Gastrocnemius medialis (tissue), 4 donors: ENCODE measurements at regions not wholly inside any gene's neighbourhood (a gene's known extent, or its start where the extent isn't known, plus 50 kb on each side); places are given as distances from the start of the nearest gene placed in this dataset.
A peak's percentile ranks its signal among the peaks of the same experiment; 100 is the strongest.

ENCODE experiments used
- ATAC-seq, 2 donors: fragments of 150-250 bp; one replicate each; pipeline ENCODE4 v1.9.1; 2016
- DNase-seq, 2 donors: peaks; one replicate each; pipeline ENCODE4 v3.0.0-alpha.2; 2019
- H3K27ac ChIP-seq, 4 donors: fragments of 200-600 bp; sonication (generic); 1 replicate in 1 of 4; 2 replicates in 3 of 4; pipeline ENCODE4 v1.5.1; 2016 to 2018; ENCODE audit warnings: mild to moderate bottlenecking in 2 of 4, moderate library complexity in 1 of 4
- H3K27me3 ChIP-seq, 3 donors: fragments of 200-600 bp; sonication (generic) in 2 of 3; 1 replicate in 1 of 3; 2 replicates in 2 of 3; pipeline versions ENCODE4 v1.5.1 to v1.6.0; 2016 to 2019; ENCODE audit warnings: mild to moderate bottlenecking in 1 of 3, moderate library complexity in 1 of 3
- H3K36me3 ChIP-seq, 2 donors: fragments of 200-600 bp; sonication (generic) in 1 of 2; one replicate each; pipeline ENCODE4 v1.5.1; 2017 to 2018
- H3K4me1 ChIP-seq, 2 donors: fragments of 200-600 bp; sonication (generic) in 1 of 2; one replicate each; pipeline ENCODE4 v1.5.1; 2016 to 2017; ENCODE audit warnings: mild to moderate bottlenecking in 2 of 2
- H3K4me3 ChIP-seq, 4 donors: fragments of 200-600 bp; sonication (generic) in 3 of 4; 1 replicate in 1 of 4; 2 replicates in 3 of 4; pipeline ENCODE4 v1.5.1; 2016 to 2019; ENCODE audit warnings: mild to moderate bottlenecking in 2 of 4
- H3K9me3 ChIP-seq, 3 donors: fragments of 200-600 bp; sonication (generic) in 2 of 3; 1 replicate in 1 of 3; 2 replicates in 2 of 3; pipeline ENCODE4 v1.5.1; 2016 to 2019
- CTCF ChIP-seq, 5 experiments: fragments of 450-650 bp in 3 of 5; fragments of 200-600 bp in 2 of 5; sonication (generic) in 2 of 5; IDR thresholded peaks in 4 of 5; conservative IDR thresholded peaks in 1 of 5; 1 replicate in 4 of 5; 2 replicates in 1 of 5; pipeline ENCODE4 v1.5.1; 2016 to 2019; ENCODE audit warnings: antibody characterized with exemption in 5 of 5, mild to moderate bottlenecking in 3 of 5, moderate library complexity in 3 of 5
- POLR2A ChIP-seq, 2 donors: fragments of 450-650 bp; IDR thresholded peaks; one replicate each; pipeline ENCODE4 v1.6.1; 2017; ENCODE audit warnings: antibody characterized with exemption in 2 of 2, mild to moderate bottlenecking in 2 of 2, moderate library complexity in 2 of 2
- in situ Hi-C, 4 donors: fragments of 200-750 bp; cut with MboI; loops; one replicate each; pipeline versions ENCODE4 v1.15.0 to v1.8.0; 2017; ENCODE audit warnings: low sequenced_read_pairs in 4 of 4
- intact Hi-C: fragments of 100-400 bp; cut with DNase I; formaldehyde crosslinking; loops from one replicate; pipeline ENCODE4 v1.15.1; 2023; ENCODE audit warnings: low total_unique reads

GRCh38 chr7:89826121-89826520, 328.1 kb upstream of the STEAP1 start:
- intact Hi-C loops (no loop called here), in situ Hi-C loops (no loop called here)
- TF ChIP-seq CTCF (IDR thresholded peaks at IDR 0.05 in 4 of 5, conservative IDR thresholded peaks at IDR 0.05 in 1 of 5) (no peak), POLR2A (IDR thresholded peaks at IDR 0.05) (no peak)
- no peaks in the 10 kb centered on the region for H3K4me1 ChIP-seq
- no peak overlapping the region for H3K4me3 ChIP-seq
- no peaks in the 10 kb centered on the region for H3K9me3 ChIP-seq
- H3K27ac ChIP-seq: no peak overlapping the region
- no peaks in the 10 kb centered on the region for H3K27me3 ChIP-seq
- no peaks in the 10 kb centered on the region for H3K36me3 ChIP-seq
- DNase-seq (no peak), ATAC-seq (no peak)

GRCh38 chr7:89826557-89826956, 327.7 kb upstream of the STEAP1 start:
- ATAC-seq: no peak
- no peak overlapping the region for H3K27ac ChIP-seq
- in situ Hi-C loops (no loop called here), intact Hi-C loops (no loop called here)
- no peaks in the 10 kb centered on the region for H3K27me3 ChIP-seq
- H3K4me3 ChIP-seq: no peak overlapping the region
- DNase-seq: no peak
- H3K4me1 ChIP-seq: no peaks in the 10 kb centered on the region
- no peaks in the 10 kb centered on the region for H3K36me3 ChIP-seq
- H3K9me3 ChIP-seq: no peaks in the 10 kb centered on the region
- TF ChIP-seq POLR2A (IDR thresholded peaks at IDR 0.05): no peak

GRCh38 chr7:89837515-89837914, 316.8 kb upstream of the STEAP1 start:
- Histone ChIP-seq H3K4me3 (no peak overlapping the region), H3K4me1 (no peaks in the 10 kb centered on the region), H3K9me3 (no peaks in the 10 kb centered on the region), H3K36me3 (no peaks in the 10 kb centered on the region), H3K27ac (no peak overlapping the region), H3K27me3 (no peaks in the 10 kb centered on the region)
- intact Hi-C loops (no loop called here), in situ Hi-C loops (no loop called here)
- no peak for DNase-seq
- no peak for TF ChIP-seq CTCF (IDR thresholded peaks at IDR 0.05 in 4 of 5, conservative IDR thresholded peaks at IDR 0.05 in 1 of 5)
- TF ChIP-seq POLR2A (IDR thresholded peaks at IDR 0.05): no peak
- peak in 1 of 2 donors; percentile 54 for ATAC-seq

GRCh38 chr7:89839329-89839728, 314.9 kb upstream of the STEAP1 start:
- intact Hi-C loops: no loop called here
- H3K4me3 ChIP-seq: no peak overlapping the region
- H3K36me3 ChIP-seq: no peaks in the 10 kb centered on the region
- in situ Hi-C loops: no loop called here
- H3K27ac ChIP-seq: no peak overlapping the region
- TF ChIP-seq CTCF (IDR thresholded peaks at IDR 0.05 in 4 of 5, conservative IDR thresholded peaks at IDR 0.05 in 1 of 5): no peak
- no peaks in the 10 kb centered on the region for H3K27me3 ChIP-seq
- H3K9me3 ChIP-seq: no peaks in the 10 kb centered on the region
- no peak for ATAC-seq
- H3K4me1 ChIP-seq: no peaks in the 10 kb centered on the region
- DNase-seq: no peak

GRCh38 chr7:89845952-89846351, 308.3 kb upstream of the STEAP1 start:
- TF ChIP-seq POLR2A (IDR thresholded peaks at IDR 0.05): no peak
- no peak for TF ChIP-seq CTCF (IDR thresholded peaks at IDR 0.05 in 4 of 5, conservative IDR thresholded peaks at IDR 0.05 in 1 of 5)
- intact Hi-C loops (no loop called here), in situ Hi-C loops (no loop called here)
- Histone ChIP-seq H3K4me3 (no peak overlapping the region), H3K36me3 (no peaks in the 10 kb centered on the region), H3K4me1 (no peaks in the 10 kb centered on the region), H3K9me3 (no peaks in the 10 kb centered on the region), H3K27ac (no peak overlapping the region), H3K27me3 (no peaks in the 10 kb centered on the region)
- ATAC-seq (no peak), DNase-seq (no peak)
